Muscle of back (tissue), 3 donors: ENCODE measurements at regions not wholly inside any gene's neighbourhood (a gene's known extent, or its start where the extent isn't known, plus 50 kb on each side); places are given as distances from the start of the nearest gene placed in this dataset.

Source experiments
- DNase-seq, 3 donors: peaks; one replicate each; pipeline versions ENCODE4 v3.0.0 to v3.0.0-alpha.2; 2013

DNA sequence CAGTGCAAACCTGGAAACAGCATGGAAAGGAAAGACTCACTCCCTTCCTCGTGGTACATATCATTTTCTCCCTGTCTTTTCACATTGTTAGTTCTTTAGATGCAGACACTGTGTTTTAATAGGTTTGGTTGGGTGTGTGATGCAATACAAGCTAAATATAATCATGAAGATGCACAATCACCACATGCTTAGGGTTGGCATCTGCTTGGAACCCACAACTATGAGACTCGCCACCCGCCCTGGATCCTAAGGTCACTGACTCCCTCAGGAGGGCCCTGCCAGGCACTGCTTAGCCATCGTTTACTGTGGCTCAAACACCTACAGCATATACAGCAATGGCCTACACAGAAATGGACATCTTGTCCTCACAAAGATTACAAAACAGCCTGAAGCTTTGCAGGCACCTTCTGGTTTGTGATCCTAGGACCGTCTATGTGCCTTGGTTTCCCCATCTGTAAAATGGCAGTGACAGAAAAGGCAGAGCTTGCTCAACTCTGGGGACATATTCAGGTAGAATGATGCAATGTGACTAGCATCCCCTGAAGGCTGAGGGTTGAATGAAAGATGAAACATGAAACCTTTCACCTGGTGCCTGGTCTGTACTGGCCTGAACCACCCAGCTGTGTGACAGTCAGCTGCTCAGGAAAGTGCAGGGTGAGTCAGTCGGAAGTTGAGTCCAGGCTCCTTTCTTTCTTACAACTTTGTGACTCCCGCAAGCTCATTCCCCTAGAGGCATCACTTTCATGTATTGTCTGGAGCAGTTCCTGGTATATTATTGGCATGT lies 123.6 kb upstream of the PFN2 start:
- DNase-seq, result no peak

DNA sequence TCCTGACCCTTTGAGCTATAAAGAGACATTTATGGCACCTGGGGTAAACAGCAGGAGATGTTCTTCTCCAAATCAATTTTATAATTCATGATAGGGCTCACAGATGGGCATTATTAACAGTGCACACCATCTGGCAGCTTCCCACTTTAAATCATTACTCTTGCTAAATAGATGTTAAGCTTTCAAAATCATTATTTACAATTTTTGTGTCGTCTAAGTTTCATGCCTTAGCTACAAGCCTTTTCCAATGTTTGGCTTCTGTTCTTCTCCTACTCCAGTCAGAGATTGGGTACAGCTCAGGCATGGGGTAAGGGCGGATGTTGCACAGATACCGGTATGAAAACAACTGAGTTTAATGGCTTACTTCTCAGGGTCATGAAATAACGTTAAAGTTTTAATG lies 120.9 kb upstream of the PFN2 start:
- DNase-seq, result no peak

GRCh38 chr3:150090877-150091276 lies 120.2 kb upstream of the PFN2 start:
- no peak for DNase-seq

- DNase-seq, result no peak
Measured at GRCh38 chr3:150090006-150090405, 119.3 kb upstream of the PFN2 start.

- DNase-seq, result no peak
Measured at GRCh38 chr3:150084128-150084527, 113.4 kb upstream of the PFN2 start.

DNA sequence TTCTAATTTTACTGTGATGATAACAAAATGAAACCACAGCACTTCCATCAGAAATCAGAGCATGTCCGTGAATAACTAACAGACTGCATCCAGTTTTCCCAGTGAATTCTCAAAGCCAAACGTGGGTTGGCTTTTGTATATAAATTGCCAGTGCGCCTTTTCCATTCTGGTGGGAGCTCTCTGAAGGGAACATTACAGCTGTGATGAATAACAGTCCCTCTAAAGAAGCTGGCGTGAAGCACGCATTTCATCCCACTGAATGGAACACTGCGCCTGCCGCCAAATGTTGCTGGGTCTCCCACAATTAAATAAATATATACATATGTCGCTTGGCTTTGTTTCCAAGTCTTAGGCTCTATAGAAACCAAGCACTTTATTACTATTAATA lies 113.0 kb upstream of the PFN2 start:
- DNase-seq, result peak; percentile 77 to 92 (median 83)

- DNase-seq, result no peak
Measured at GRCh38 chr3:150082898-150083654, 112.4 kb upstream of the PFN2 start.

DNA sequence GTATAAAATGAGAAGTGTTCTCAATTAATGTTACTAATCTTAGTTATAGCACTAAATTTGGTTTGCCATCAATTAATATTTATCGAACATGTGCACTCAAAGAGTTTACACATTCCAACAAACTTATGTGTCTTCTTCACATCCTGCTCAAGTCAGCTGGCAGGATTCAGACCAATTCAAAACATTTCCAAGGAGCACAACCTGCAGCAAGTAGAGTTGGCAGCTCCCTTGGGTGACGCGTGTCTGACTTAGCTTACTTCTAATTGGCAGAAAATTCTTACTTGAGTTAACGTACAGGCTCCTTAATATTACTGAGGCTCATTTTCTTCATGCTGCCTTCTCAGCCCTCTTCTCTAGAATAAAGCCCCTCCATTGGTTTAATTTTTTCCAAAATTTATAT lies 110.4 kb upstream of the PFN2 start:
- no peak for DNase-seq

- no peak for DNase-seq
Measured at GRCh38 chr3:150080058-150080730, 109.5 kb upstream of the PFN2 start.

DNA sequence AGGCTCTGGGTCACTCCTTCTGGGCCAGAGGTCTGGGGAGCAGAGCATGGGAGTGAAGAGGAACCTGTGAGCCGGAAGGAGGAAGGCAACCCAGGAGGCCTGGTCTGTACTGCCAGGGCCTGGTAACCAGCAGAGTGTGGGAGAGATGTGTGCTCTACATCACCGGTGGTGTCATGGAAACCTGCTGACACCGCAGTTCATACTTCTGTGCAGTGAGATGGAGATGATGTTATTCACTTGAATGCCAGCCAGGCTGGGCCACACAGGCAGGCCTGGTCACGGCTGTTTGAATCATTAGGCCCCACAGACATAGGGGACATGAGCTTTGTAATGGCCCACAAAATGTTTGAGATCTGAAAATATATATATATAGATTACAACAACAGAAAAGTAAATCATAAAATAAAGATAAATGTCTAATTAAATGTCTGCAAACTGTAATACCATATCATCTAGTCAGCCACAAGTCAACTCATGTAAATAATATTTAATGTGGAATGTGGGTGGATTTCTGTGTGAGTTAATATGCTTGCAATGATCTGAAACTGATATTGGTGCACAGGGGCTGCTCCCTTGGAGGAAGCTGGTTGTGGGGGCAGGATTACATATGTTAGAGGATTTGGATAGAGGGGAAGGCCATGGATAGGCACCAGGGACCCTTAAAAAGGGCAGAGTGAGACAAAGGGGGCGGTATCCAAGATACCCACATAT lies 108.5 kb upstream of the PFN2 start:
- peak; percentile 72 to 93 (median 83) for DNase-seq

- DNase-seq, result peak in 1 of 3 donors; percentile 67
Measured at GRCh38 chr3:150077581-150078247, 107.0 kb upstream of the PFN2 start.

- DNase-seq, result no peak
Measured at GRCh38 chr3:150077107-150077506, 106.4 kb upstream of the PFN2 start.

DNA sequence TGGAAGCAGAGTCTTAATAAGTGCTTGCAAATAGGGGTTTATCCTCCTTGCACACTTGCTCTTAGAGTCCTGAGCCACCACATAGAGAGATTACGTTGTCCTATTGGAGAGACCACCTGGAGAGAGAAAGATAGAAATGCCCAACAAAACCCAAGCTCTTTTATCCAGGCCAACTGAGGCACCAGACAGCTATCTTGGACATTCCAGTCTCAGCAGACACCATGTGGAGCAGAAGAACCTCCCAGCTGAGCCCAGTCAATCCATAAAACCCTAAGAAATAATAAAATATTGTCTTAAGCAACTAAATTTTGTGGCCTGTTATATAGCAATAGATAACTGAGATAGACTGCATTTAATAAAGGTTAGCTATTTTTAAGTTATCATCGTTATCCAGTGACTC lies 105.7 kb upstream of the PFN2 start:
- DNase-seq, result no peak

GRCh38 chr3:150075417-150075865 lies 104.7 kb upstream of the PFN2 start:
- no peak for DNase-seq

DNA sequence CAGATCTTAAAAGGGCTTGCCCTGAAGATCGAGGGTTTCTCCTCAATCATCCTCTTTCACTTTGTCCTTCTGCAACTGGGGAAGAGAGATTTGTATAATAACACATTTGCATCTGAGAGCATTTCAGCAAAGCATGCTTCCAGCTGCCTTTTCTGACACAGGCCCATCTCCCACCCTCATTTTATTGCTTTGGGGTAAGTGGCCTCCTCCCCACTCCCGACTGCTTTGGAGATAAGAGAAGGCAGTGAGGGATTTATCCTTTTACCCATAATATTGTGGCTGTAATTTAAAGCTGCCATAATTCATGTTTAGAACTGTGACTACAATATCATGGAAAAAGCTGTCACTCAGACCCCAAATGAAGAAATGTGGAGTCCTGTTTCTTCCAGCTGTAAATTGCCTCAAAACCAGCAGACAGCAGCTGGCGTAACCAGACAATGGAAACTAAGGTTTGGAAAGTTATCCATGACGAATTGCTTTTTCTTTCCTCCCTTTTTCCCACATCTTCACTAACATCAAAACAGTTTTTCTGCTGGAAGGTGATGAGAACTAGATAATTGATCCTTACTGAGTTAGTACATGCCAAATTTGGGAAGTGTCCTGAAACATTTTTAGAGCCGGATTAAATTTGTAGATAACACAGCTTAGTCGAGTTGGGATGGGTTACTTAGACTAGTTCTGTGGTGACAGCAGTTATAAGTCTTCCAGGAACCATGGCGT lies 104.2 kb upstream of the PFN2 start:
- peak in 1 of 3 donors; percentile 72 for DNase-seq

DNA sequence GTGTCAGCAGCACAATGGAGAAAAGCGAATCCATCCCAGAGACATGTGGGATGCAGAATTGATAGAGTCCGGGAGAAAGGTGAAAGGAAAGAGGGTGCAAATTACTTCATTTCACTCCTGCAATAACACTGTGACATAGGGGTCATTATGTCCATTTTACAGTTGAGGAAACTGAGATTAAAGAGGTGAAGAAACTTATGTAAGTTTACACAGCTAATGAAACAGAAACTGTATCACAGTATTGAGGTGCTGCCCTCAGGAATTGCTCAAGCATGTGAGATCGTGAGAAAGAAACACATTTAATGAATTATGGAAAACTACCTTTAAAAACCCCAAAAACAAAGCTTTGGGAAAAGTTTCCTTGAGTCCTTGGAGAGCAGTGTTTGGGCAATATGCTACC lies 103.6 kb upstream of the PFN2 start:
- no peak for DNase-seq

DNA sequence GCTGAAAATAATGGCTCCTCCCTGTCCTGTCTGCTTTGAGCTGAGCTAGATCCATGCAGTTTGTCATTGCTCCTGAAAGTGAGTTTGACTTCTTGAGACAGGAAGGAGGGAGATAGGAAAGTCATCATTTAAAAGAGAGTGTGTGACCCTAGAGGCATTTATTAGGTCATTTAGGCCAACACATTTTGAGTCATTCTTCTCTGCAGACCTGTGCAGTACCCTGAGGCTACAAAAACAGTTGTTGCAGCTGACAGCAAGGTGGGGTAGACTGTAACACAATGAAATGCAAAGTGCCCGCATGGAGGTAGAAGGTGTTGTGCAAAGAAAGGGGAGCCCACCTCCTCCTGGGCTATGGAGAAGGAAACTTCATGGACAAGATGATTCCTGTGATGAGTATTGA lies 102.8 kb upstream of the PFN2 start:
- no peak for DNase-seq

GRCh38 chr3:150073031-150073430 lies 102.3 kb upstream of the PFN2 start:
- no peak for DNase-seq

DNA sequence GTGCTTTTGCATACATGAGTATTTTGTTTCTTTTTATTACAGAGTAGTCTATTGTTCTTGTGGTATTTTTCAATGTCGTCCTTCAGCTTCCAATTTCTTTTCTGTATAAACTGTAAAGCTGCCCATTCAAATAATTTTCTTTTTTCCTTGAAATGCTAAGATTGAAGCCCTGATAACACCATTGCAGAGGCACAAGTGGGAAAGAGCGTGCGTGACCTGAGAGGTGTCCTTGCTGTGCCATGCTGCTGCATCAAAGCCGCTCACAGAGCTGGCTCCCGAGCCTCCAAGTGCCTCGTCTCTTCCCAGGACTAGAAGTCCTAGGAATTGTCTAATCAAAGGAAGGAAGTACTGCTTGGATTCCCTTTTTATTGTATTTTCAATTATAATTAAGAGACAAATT lies 101.9 kb upstream of the PFN2 start:
- no peak for DNase-seq

DNA sequence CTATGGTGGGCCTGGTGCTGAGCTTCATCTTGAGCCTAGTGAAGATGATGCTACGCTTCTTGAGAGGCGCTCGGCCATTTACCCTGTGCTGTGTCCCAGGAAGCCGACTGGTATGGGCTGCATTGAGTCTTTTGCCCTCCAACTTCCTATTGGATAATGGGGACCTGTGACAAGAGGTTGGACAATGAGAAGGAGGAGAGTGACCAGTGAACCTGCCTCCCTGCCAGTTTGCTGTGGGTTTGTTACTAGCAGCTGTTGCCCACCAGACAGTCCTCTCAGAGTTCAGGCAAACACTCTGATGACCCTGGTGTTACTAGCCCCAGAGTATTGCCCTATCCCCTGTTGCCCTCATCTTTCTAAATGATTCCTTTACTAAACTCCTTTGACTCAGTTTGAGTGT lies 99.6 kb upstream of the PFN2 start:
- DNase-seq, result no peak

GRCh38 chr3:150069633-150070032 lies 98.9 kb upstream of the PFN2 start:
- DNase-seq, result no peak
